ENCODE measurements at regions not wholly inside any gene's neighbourhood (a gene's known extent, or its start where the extent isn't known, plus 50 kb on each side); places are given as distances from the start of the nearest gene placed in this dataset.

- Histone ChIP-seq H3K36me3 (no peaks in the 10 kb centered on the region), H3K4me1 (no peaks in the 10 kb centered on the region), H3K27me3 (no peaks in the 10 kb centered on the region), H3K9me3 (no peaks in the 10 kb centered on the region), H3K27ac (no peak overlapping the region), H3K4me3 (no peak overlapping the region)
- DNase-seq (no peak), ATAC-seq (ENCODE audit: low FRiP score in 2 of 2) (peak in 1 of 2 donors; percentile 57)
- 33 to 42% methylated on average over 3 of the region's 3 CpGs for WGBS, 2 donors
- TF ChIP-seq EP300 (IDR thresholded peaks at IDR 0.05) = no peak
- no peak for TF ChIP-seq POLR2AphosphoS5 (IDR thresholded peaks at IDR 0.05)
- TF ChIP-seq, protein P1, sequence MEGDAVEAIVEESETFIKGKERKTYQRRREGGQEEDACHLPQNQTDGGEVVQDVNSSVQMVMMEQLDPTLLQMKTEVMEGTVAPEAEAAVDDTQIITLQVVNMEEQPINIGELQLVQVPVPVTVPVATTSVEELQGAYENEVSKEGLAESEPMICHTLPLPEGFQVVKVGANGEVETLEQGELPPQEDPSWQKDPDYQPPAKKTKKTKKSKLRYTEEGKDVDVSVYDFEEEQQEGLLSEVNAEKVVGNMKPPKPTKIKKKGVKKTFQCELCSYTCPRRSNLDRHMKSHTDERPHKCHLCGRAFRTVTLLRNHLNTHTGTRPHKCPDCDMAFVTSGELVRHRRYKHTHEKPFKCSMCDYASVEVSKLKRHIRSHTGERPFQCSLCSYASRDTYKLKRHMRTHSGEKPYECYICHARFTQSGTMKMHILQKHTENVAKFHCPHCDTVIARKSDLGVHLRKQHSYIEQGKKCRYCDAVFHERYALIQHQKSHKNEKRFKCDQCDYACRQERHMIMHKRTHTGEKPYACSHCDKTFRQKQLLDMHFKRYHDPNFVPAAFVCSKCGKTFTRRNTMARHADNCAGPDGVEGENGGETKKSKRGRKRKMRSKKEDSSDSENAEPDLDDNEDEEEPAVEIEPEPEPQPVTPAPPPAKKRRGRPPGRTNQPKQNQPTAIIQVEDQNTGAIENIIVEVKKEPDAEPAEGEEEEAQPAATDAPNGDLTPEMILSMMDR (IDR thresholded peaks at IDR 0.05) = peak in 5 of 6 experiments; percentile 10 to 49 (median 32)
- TF ChIP-seq POLR2A (IDR thresholded peaks at IDR 0.05) = no peak
Observed at GRCh38 chr5:45038366-45038987, 229.7 kb downstream of the MRPS30 start.

- H3K27me3 ChIP-seq = no peaks in the 10 kb centered on the region
- no peak for ATAC-seq (ENCODE audit: low FRiP score in 2 of 2)
- H3K4me3 ChIP-seq = no peak overlapping the region
- no peak overlapping the region for H3K27ac ChIP-seq
- no peaks in the 10 kb centered on the region for H3K9me3 ChIP-seq
- no peaks in the 10 kb centered on the region for H3K4me1 ChIP-seq
- 71 to 88% methylated on average over 1 of the region's 1 CpG for WGBS, 2 donors
- no peak for DNase-seq
- H3K36me3 ChIP-seq = no peaks in the 10 kb centered on the region
- TF ChIP-seq EP300 (IDR thresholded peaks at IDR 0.05) = no peak
- no peak for TF ChIP-seq POLR2A (IDR thresholded peaks at IDR 0.05)
- TF ChIP-seq POLR2AphosphoS5 (IDR thresholded peaks at IDR 0.05) = no peak
- TF ChIP-seq, protein P1 (IDR thresholded peaks at IDR 0.05) = no peak
Observed at GRCh38 chr5:45042283-45042682, 233.5 kb downstream of the MRPS30 start.

DNA sequence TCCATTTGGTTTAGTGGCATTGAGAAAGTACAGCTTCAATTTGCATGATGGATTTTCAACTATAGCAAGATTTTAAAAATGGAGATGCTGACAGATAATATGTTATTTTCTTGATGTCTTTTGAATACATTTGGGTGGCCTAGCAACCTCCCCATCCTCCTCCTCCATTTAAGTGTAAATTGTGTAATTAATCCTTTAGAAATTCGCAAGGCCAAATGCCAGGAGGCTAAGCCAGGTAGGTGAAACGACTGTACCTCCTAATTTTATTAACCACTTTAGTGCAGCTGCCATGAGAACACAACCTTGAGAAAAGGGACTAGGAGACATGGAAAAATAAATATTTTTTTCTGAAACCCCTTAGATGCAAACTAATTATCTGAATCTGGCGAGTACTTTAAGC is 248.8 kb downstream of the MRPS30 start:
- H3K27me3 ChIP-seq = no peaks in the 10 kb centered on the region
- no peaks in the 10 kb centered on the region for H3K9me3 ChIP-seq
- no peaks in the 10 kb centered on the region for H3K4me1 ChIP-seq
- H3K27ac ChIP-seq = no peak overlapping the region
- ATAC-seq (ENCODE audit: low FRiP score in 2 of 2) (no peak), DNase-seq (no peak)
- 58% methylated on average over 3 of the region's 3 CpGs for WGBS, 2 donors
- TF ChIP-seq, protein P1 (IDR thresholded peaks at IDR 0.05) = no peak
- TF ChIP-seq POLR2A (IDR thresholded peaks at IDR 0.05) = no peak
- no peak for TF ChIP-seq POLR2AphosphoS5 (IDR thresholded peaks at IDR 0.05)
- TF ChIP-seq EP300 (IDR thresholded peaks at IDR 0.05) = no peak
- H3K4me3 ChIP-seq = no peak overlapping the region
- no peaks in the 10 kb centered on the region for H3K36me3 ChIP-seq

DNA sequence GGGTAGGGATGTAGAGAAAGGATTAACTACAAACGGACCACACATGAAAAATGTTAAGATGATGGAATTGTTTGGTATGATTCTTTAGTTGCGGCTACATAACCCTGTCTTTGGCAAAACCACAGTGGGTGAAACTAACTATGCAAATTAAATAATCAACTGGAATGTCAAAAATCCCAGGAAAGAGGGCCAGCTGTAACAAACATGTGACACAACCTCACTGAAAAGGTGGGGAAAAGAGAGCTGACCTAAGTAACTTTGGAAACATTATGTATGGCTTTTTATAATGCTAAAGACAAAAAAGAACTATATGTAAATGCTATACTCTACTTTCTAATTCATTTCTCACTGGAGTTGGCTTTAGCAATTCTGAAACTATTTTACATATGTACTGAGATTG is 252.0 kb downstream of the MRPS30 start:
- ATAC-seq (ENCODE audit: low FRiP score in 2 of 2) (no peak), DNase-seq (no peak)
- Histone ChIP-seq H3K36me3 (no peaks in the 10 kb centered on the region), H3K9me3 (no peaks in the 10 kb centered on the region), H3K27me3 (no peaks in the 10 kb centered on the region), H3K27ac (no peak overlapping the region), H3K4me3 (no peak overlapping the region), H3K4me1 (no peaks in the 10 kb centered on the region)
- TF ChIP-seq POLR2A (IDR thresholded peaks at IDR 0.05) (no peak), EP300 (IDR thresholded peaks at IDR 0.05) (no peak), POLR2AphosphoS5 (IDR thresholded peaks at IDR 0.05) (no peak)
- TF ChIP-seq, protein P1 (IDR thresholded peaks at IDR 0.05) = no peak
- 57 to 63% methylated on average over 2 of the region's 2 CpGs for WGBS, 2 donors

GRCh38 chr5:45062044-45062443 is 253.3 kb downstream of the MRPS30 start:
- no peaks in the 10 kb centered on the region for H3K4me1 ChIP-seq
- H3K4me3 ChIP-seq = no peak overlapping the region
- TF ChIP-seq POLR2AphosphoS5 (IDR thresholded peaks at IDR 0.05) (no peak), POLR2A (IDR thresholded peaks at IDR 0.05) (no peak), EP300 (IDR thresholded peaks at IDR 0.05) (no peak)
- TF ChIP-seq, protein P1 (IDR thresholded peaks at IDR 0.05) = no peak
- DNase-seq (no peak), ATAC-seq (ENCODE audit: low FRiP score in 2 of 2) (no peak)
- no peak overlapping the region for H3K27ac ChIP-seq
- H3K9me3 ChIP-seq = no peaks in the 10 kb centered on the region
- no peaks in the 10 kb centered on the region for H3K36me3 ChIP-seq
- H3K27me3 ChIP-seq = no peaks in the 10 kb centered on the region
